ENCODE measurements at regions not wholly inside any gene's neighbourhood (a gene's known extent, or its start where the extent isn't known, plus 50 kb on each side); places are given as distances from the start of the nearest gene placed in this dataset.

DNA sequence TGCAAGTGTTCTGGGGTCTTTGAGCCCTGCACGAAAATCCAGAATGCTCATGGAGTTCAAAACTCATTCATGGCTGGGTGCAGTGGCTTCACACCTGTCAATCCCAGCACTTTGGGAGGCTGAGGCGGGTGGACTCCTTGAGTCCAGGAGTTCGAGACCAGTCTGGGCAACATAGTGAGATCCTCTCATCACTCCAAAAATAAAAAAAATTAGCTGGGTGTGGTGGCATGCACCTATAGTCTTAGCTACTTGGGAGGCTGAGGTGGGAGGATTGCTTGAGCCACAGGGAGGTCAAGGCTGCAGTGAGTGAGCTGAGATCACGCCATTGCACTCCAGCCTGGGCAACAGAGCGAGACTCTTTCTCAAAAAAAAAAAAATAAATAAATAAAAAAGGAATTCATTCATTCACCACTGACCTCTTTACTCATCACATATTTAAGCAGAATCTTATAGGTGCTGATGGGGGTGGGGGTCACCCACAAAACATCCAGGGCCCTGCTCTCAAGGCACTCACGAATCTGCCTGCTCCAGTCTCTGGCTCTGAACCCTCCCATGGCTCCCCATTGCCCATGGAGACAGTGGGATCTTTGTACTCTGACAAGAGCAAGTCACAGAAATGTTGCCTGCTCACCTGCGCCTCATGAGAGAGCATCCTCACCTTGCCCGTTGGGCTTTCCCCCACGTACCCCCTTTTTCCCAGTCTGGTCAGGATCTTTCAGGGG, 76.7 kb upstream of the IER5L start:
- TF ChIP-seq, protein P1, sequence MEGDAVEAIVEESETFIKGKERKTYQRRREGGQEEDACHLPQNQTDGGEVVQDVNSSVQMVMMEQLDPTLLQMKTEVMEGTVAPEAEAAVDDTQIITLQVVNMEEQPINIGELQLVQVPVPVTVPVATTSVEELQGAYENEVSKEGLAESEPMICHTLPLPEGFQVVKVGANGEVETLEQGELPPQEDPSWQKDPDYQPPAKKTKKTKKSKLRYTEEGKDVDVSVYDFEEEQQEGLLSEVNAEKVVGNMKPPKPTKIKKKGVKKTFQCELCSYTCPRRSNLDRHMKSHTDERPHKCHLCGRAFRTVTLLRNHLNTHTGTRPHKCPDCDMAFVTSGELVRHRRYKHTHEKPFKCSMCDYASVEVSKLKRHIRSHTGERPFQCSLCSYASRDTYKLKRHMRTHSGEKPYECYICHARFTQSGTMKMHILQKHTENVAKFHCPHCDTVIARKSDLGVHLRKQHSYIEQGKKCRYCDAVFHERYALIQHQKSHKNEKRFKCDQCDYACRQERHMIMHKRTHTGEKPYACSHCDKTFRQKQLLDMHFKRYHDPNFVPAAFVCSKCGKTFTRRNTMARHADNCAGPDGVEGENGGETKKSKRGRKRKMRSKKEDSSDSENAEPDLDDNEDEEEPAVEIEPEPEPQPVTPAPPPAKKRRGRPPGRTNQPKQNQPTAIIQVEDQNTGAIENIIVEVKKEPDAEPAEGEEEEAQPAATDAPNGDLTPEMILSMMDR (IDR thresholded peaks at IDR 0.05; ENCODE audit: insufficient read depth, low read length), result no peak
- TF ChIP-seq SPI1 (IDR thresholded peaks at IDR 0.05; ENCODE audit: borderline replicate concordance, low read depth) (no peak), GABPA (IDR thresholded peaks at IDR 0.05; ENCODE audit: low read depth) (no peak), POLR2AphosphoS5 (IDR thresholded peaks at IDR 0.05; ENCODE audit: low read depth) (no peak)

Data from HL-60 (cell line).